ENCODE measurements at regions not wholly inside any gene's neighbourhood (a gene's known extent, or its start where the extent isn't known, plus 50 kb on each side); places are given as distances from the start of the nearest gene placed in this dataset.
"Not testable (repeated sequence)": the region's sequence is repeated elsewhere in the genome, so short reads cannot be mapped to it uniquely, and the experiment has no call there.

DNA sequence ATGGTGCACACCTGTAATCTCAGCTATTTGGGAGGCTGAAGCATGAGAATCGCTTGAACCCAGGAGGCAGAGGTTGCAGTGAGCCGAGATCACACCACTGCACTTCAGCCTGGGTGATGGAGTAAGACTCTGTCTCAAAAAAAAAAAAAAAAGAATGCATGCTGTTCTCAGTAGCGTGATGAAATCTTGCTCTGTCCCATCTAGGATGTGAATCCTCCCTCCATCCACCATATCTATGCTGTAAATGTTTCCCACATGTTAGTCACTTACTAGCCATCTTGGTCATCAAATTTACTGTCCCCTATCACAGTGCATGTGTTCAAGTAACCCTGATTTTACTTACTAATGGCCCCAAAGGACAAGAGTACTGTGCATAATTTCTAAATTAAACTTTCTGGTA, 315.4 kb upstream of the TBX18 start:
- DNase-seq (ENCODE audit: low spot score) = no peak

DNA sequence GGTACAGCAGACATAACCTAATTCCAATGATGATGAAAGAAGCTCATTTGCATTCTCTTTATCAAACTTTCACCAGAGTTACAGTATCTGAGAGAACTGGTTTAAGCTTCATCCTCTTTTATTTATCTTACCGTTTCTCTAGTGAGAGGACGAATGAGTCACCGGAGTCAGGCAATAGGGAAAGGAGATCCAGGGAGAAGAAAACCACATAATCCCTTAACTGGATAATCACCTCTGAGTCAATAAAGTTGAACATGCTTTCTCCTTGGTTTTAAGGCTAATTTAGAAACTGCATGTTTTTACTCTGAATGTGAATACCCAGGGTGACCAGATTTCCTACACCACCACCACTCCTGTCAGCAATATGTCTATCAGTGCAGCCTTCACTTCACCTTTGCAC, 313.7 kb upstream of the TBX18 start:
- no peak for DNase-seq (ENCODE audit: low spot score)

DNA sequence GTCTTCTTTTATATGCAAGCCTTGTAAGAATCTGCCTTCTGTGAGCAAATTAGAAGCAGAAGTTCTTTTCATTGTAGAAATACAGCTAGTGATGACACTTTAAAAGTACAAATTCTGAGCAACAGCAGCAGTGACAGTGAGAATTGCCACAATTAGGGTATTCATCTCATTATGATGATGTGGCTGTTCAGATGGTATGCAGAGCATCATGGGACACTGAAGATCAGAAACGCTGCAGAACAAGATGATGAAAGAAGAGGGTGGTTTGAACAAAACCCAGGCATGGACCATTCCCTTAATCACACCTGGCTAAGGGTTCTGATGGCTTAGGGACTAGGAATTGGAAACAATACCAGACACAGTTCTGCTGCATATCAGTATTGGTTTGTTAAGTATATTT, 312.7 kb upstream of the TBX18 start:
- no peak for DNase-seq (ENCODE audit: low spot score)

DNA sequence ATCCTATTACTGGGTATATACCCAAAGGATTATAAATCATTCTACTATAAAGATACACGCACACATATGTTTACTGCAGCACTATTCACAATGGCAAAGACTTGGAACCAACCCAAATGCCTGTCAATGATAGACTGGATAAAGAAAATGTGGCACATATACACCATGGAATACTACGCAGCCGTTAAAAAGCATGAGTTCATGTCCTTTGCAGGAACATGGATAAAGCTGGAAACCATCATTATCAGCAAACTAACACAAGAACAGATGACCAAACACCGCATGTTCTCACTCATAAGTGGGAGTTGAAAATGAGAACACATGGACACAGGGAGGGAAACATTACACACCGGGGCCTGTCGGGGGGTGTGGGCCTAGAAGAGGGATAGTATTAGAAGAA, 307.4 kb upstream of the TBX18 start:
- DNase-seq (ENCODE audit: low spot score) = not testable (repeated sequence)

DNA sequence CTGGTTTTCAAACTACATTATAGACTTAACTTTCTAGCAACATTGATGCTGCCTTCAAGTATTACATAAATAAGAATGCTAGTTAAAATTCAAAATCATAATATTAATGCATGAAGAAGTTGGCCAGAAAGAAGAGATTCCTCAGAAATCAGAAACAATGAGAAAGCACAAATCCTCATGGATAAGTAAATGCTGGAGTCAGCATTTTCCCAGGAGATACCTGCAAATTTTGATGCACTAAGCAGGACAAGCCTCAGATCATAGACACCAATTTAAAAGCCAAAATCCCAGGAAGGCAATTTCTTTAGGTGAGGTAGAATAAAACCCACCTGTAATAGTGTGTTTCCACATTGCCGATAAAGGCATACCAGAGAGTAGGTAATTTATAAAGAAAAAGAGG, 305.2 kb upstream of the TBX18 start:
- no peak for DNase-seq (ENCODE audit: low spot score)

DNA sequence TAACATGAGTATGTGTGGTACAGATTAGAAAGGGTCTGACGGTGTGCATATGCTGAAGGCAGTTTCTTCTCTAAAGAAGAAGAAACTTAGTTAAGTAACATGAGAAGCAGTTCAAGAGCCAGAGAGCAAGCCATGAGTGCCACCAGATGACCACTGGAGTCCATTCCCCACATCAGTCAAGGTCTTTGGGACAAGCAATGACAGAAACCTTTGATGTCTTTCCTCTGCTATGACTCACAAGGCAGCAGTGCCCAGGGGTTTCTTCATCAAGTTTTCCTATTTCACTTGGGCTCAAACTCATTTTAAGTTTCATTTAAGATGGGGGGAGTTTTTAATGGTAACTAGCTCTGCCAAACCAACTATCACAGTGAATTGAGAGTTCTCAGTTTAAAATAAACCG, 303.8 kb upstream of the TBX18 start:
- no peak for DNase-seq (ENCODE audit: low spot score)

DNA sequence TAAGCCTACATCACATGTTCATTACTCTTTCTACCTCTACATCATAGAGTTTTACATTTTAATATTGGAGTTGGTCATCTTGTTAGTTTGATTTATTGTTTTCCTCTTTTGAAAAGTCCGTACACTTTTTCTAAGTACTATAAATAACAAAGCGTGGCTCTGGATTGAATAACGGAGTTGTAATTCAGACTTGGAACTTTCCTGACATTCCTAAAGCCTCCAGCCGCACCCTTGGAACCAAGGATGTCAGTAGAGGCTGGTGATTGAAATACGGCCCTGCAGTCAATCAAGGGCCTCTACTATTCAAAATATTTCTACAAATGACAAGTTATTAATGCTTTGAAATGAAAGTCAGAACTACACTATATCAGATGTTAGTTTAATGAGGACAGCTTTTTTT, 301.9 kb upstream of the TBX18 start:
- DNase-seq (ENCODE audit: low spot score) = no peak

DNA sequence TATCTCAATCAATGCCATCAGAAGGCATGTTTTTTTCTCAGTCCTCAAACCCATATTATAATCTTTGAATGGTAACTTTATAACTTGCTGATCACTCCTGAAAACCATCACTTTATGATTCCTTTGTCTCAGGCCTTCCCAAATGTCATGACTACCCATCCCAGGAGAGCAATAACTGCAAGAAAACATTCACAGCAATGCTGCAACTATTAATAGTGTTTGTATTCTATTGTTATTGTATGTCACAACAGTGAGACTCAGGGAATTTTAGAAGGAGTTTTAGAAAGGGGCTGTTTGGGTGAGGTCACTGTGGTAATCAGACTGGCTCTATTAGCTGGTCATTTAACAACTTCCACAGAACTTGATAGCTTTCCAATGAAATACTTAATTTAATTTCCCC, 301.4 kb upstream of the TBX18 start:
- no peak for DNase-seq (ENCODE audit: low spot score)

DNA sequence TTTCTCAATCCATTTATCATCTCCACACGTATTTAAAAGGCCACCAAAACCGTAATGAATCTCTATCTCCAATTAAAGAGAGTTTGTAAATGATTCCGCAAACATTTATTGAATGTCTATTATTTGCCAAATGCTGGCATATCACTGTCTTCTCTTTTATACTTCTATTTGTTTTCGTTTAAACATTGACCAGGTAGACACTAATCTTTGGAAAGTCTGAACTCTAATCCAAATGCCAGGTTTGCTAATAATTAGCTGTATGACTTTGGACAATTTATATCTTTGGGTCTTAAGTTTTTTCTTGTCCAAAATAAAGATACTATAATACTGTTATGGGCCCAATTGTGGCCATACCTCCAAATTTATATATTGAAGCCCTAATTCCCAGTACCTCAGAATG, 299.2 kb upstream of the TBX18 start:
- DNase-seq (ENCODE audit: low spot score) = no peak

DNA sequence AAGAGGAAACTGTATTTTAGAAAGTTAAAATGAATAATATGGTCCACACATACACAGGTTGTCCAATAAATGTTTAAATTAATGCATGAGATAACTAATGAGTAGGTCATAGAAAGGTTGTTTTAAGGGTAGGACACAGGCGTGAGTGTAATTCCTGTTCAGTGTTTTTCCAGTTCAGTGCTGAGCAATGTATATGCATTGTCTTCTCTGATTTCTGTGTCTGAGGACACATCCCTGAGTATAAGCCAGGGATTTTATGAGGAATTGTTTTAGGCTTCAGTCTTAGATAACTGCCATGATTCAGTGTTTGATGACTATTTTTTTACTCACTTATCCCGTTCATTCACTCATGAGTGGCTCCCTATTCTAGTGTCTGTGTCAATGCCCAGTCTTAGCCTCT, 298.5 kb upstream of the TBX18 start:
- no peak for DNase-seq (ENCODE audit: low spot score)

DNA sequence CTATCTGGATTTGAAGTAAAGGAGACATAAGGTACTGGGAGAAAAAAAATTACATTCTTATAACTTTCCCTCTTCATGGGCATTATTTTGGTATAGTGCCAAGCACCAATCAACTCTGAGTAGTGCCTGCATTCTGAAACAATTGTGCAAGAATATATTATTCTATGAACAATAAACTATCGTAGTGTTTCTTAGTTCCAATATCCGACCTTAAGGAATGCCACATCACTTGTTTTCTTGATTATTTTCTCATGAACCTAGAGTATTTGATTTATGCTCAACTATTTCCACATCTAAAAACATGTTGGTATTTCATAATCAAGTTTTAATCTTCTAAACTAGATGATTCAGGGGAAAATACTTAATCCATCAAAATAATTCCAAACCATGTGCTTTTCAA, 294.4 kb upstream of the TBX18 start:
- no peak for DNase-seq (ENCODE audit: low spot score)

DNA sequence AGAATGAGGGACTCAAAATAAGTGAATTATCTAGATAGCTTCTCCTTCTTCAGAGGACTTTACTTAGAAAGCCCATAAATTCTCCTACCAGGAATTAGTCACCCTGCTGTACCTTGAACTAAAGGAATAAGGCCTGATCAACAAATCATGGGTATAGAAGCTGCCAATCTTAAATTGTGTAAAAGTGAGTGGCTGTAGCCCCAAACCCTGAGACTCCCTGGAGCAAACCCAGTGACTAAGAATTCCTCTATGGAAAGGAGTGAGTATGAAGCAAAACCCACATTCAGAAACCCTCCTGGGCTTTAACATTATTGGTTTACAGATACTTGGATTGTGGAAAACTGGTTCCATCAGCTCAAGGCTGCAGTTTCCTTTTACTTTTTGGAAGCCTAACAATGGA, 285.8 kb upstream of the TBX18 start:
- no peak for DNase-seq (ENCODE audit: low spot score)

DNA sequence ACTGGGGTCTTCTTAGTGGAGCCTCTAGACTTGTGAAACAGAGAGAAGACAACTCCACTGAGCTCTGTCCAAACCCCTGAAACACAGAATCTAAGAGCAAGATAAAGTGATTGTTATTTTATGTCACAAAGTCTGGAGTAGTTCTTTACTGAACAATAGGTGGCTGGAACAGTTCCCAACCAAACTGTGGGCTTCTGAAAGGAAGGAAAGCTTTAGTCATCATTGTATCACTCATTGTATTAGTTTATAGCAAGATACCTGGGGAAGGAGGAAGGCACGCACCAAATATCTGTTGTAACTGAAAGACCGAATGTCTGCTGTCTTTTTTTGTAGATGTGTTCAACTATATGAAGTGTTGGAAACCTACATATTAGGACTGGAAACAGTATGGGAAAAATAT, 284.9 kb upstream of the TBX18 start:
- no peak for DNase-seq (ENCODE audit: low spot score)

DNA sequence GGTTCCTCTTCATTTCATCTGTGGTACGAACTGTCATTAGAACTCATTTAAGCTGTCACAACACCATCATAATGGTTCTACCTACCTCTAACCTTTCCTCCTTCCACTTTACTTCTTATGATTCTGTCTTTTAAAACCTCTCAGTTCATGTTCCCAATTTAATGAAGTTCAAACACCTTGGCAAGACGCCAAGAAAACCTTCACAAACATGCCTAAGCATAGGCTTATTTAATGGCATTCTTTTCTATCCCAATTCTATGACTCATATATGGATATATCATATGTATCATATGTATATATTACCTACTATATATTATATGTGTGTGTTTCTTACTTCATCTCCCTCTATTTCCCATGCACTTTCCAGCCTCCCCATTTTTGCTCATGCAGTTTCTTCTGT, 283.4 kb upstream of the TBX18 start:
- no peak for DNase-seq (ENCODE audit: low spot score)

DNA sequence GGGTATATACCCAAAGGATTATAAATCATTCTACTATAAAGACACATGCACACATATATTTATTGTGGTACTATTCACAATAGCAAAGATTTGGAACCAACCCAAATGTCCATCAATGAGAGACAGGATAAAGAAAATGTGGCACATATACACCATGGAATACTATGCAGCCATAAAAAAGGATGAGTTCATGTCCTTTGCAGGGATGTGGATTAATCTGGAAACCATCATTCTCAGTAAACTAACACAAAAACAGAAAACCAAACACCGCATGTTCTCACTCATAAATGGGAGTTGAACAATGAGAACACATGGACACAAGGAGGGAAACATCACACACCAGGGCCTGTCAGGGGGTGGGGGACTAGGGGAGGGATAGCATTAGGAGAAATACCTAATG, 281.4 kb upstream of the TBX18 start:
- not testable (repeated sequence) for DNase-seq (ENCODE audit: low spot score)

DNA sequence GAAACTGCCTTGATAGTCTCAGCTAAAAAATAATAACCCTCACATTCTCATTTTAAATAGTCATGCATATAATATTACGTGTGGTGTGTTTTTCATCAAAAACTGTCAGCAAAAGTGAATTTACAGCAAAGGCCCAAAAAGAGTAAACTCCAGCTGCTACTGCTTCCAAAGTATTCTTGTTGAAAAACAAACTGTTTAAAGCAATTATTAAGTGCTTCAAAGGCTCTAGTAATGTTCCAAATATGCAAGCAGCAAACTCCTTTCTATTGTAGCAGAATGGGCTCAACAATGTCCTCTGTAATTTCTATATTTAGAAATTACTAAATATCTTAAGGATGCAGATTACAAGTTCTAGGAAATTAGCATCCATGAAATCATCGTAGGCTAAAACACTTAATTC, 280.0 kb upstream of the TBX18 start:
- DNase-seq (ENCODE audit: low spot score) = no peak

DNA sequence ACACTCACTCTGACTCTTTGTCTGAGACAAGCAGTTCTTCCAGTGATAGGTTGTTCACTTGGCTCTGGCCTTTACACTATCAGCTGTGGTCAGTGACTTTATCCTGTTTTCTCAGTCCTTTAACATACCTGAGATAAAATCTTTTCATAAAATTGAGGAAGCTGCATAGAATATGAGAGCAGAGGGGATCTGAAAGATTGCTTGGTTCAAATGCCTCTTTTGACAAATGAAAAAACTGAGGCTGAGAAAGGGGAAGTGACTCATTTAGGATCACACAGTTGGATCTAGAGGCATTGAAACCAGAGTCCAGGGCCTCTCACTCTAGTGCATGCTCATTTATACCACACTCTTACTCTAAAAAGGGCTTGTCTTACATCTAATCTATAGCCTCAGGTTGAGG, 277.0 kb upstream of the TBX18 start:
- DNase-seq (ENCODE audit: low spot score) = no peak

DNA sequence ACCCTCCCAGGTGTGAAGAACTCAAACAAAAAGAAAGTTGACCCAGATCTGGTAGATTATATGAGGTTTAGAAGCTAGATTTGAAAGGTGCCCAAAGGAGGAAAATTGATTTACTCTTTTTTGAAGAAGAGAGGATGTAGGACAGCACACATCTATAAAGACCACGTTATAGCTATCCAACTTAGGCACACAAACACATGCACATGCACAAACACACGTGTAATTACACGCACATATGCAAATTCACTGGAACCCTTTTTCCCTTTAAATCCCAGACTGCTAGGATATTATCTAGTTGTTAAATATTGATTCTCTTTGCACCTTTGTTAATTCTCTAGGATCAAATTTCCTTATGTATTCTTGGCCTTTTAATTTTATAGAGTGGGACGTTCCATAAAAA, 272.8 kb upstream of the TBX18 start:
- no peak for DNase-seq (ENCODE audit: low spot score)

DNA sequence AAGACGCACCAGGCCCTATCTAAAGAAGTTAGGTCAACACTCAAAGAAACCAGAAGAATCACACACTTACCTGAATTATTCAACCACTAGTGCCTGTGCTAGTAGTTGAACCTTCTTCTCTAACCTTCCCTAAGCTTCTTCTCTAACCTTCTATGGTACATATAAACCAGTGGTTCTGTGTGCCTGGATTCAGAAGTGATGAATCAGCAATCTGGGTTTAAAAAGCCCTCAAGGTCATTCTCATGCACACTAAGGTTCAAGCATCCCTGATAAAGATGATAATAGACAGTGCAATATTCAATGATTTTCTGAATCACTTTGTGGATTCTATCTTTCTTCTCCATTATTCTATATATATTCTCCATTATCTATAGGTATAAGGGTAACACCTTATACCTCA, 271.4 kb upstream of the TBX18 start:
- DNase-seq (ENCODE audit: low spot score) = no peak

DNA sequence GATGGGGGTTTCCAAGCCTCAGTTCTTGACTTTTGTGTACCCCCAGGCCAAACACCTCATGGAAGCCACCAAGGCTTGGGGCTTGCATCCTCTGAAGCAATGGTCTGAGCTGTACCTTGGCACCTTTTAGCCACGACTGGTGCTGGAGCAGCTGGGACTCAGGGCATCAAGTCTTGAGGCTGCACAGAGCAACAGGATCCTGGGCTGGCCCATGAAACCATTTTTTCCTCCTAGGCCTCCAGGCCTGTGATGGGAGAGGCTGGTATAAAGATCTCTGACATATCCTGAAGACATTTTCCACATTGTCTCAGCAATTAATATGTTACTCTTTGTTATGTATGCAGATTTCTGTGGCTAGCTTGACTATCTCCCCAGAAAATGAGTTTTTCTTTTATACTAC, 269.1 kb upstream of the TBX18 start:
- no peak for DNase-seq (ENCODE audit: low spot score)

DNA sequence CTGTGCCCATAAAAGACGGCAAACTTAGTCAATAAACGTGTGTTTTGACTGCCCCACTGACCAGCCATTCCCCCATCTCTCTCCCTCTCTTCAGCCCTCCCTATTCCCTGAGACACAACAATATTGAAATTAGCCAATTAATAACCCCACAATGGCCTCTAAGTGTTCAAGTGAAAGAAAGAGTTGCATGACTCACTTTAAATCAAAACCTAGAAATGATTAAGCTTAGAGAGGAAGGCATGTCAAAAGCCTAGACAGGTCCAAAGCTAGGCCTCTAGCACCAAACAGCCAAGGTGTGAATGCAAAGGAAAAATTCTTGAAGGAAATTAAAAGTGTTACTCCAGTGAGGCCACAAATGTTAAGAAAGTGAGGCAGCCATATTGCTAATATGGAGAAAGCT, 261.6 kb upstream of the TBX18 start:
- DNase-seq (ENCODE audit: low spot score) = no peak

DNA sequence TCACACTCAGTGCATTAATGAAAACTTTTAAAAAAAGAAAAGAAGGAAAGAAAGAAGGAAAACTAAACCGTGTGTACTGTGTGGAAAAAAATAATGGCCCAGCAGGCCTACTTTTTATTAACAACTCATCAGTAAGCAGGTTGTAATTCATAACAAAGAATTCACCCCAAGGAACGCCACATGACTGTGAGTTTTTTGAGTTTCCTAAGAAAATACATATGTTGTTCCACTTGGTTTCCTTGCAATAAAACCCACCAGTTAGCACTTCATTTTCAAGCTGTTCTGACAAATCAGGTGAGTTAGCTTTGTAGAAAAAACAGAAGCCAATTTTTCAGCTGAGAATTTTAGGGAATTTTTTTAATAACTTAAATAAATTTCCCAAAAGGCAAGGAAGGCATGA, 259.3 kb upstream of the TBX18 start:
- no peak for DNase-seq (ENCODE audit: low spot score)

DNA sequence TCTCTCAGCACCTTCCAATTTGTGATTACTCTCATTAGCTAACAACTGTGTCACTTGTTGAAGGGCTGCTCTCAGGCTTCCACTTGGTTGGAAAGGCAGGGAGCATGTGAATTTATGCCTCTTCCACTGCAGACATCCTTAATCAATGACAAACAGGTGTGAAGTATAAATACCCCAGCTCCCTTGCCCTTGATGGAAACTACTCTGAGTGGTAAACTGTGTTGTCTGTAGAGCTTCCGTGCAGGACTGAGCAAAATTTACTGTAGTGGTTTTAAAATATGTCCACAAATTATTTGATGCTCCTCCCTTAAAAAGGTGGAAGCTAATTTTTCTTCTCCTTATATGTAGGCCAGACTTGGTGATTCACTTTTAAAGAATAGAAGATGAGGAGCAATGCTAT, 253.0 kb upstream of the TBX18 start:
- DNase-seq (ENCODE audit: low spot score) = no peak

DNA sequence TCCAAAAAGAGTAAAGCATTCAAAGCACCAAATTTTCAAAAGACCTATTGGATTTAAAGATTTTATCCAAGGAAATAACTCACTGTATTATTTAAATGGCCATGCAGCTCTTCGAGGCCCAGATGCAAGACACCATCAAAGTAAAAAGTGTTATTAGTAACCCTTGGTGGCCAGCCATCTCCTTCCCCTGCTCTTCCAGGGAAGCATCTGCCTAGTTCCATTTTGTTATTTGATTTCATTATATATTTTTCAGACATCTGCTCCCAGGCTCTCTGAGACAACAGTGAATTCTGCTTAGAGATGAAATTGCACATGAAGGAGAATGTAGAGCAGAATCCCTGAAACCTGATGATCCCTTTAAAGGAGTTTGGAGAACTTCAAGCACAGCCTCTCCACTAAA, 252.3 kb upstream of the TBX18 start:
- DNase-seq (ENCODE audit: low spot score) = no peak

DNA sequence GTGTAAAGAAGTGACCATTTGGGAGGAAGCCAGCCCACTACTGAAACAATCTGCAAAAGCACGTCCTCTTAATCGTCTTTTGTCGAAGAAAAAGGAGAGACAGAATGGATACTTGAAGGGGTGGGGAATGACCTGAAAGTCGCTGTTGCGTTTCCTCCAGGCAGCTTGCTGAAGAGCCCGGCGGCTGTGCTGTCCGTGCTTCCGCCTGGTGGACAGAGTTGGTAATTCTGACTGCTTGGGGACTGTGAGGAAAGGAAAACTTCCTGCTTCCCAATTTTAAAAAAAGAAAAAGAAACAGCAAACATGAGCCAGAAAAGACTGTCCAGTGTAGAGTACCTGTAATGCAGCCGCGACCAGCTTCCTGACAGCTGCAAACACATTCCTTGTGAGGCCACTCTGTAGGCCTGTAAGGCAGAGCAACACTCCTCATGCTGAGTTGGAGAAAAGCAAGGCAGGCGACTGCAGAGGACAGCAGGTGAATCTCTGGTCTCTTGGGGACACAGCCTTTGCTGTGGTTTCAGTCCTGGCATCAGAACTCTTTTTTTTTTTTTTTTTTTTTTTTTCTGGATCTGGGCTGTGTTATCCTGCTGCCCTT, 251.1 kb upstream of the TBX18 start:
- no peak for DNase-seq (ENCODE audit: low spot score)
